ENCODE measurements at regions not wholly inside any gene's neighbourhood (a gene's known extent, or its start where the extent isn't known, plus 50 kb on each side); places are given as distances from the start of the nearest gene placed in this dataset.

DNA sequence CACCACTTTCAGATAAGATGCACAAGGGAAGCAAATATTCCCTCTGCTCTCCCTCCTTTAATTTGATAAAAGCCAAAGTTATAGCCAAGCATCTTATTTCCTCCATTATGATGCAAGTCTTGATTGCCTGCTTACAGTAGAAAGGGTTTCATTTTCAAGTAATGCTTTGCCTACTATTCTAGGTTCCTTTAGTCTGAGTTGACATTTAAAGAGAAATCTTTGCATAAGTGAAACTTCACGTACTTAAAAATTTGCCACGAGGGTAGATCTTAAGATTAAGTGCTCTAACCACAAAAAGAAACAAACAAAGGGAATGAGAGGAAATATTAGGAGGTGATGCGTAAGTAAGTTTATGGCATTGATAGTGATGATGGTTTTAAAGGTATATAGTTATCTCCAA is 78.1 kb upstream of the VWDE start:
- Histone ChIP-seq H3F3A (replicated peaks; ENCODE audit: insufficient read depth) (no peaks in the 10 kb centered on the region), H3K4me3 (ENCODE audit: low read depth in 2 of 2, low read length in 1 of 2) (no peak overlapping the region), H3K27ac (ENCODE audit: low read depth in 2 of 2, low read length in 1 of 2) (no peak overlapping the region), H3K4me1 (ENCODE audit: control insufficient read depth in 1 of 2, insufficient read depth in 2 of 2, low read depth in 1 of 2, low read length in 1 of 2) (no peaks in the 10 kb centered on the region), H3K9me3 (no peaks in the 10 kb centered on the region), H3K79me2 (ENCODE audit: insufficient read depth) (no peaks in the 10 kb centered on the region), H3K9ac (no peak overlapping the region), H3K27me3 (ENCODE audit: insufficient read depth) (no peaks in the 10 kb centered on the region; the same call in 1 of the 2 replicates), H2AFZ (ENCODE audit: low read depth) (no peak overlapping the region), H3K36me3 (replicated peaks in 1 of 2; ENCODE audit: control insufficient read depth in 1 of 2, insufficient read depth in 2 of 2, low read length in 1 of 2) (no peaks in the 10 kb centered on the region), H4K20me1 (ENCODE audit: insufficient read depth) (no peaks in the 10 kb centered on the region), H3K9me2 (no peaks in the 10 kb centered on the region), H3K4me2 (no peak overlapping the region)
- DNase-seq: no peak
- TF ChIP-seq YY1 (IDR thresholded peaks at IDR 0.05; ENCODE audit: low read depth) (no peak), FOSL2 (IDR thresholded peaks at IDR 0.05; ENCODE audit: borderline replicate concordance, low read depth) (no peak), MEF2A (IDR thresholded peaks at IDR 0.05; ENCODE audit: borderline replicate concordance, low read depth) (no peak)
- POLR2A ChIA-PET: no interaction called here
- CTCF ChIA-PET: interaction anchor here (1.2 to 4.6 kb wide), 2 partner anchors 9 to 23 kb away, joined by 10 to 60 read pairs; no protein-coding TSS in a partner anchor
- 61% methylated on average over 3 of the region's 3 CpGs for WGBS (ENCODE audit: low lambda C conversion rate)

DNA sequence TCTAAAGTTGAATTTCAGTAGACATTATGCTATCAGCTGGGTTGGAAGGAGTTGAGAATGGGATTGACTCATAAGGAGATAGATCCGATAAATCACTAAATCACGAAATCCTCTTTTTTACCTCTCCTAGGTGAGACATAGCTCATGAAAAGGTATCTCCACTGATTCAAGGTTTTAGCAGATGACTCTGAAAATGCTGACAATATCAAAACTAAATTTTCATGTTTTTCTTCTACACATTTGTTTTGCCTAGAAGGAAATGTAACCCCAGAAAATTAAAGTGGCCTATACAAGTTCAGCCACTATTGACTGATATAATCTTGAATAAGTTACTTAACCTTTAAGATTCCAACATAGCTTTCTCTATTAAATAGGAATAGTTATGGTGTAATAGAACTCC is 82.2 kb upstream of the VWDE start:
- no peaks in the 10 kb centered on the region; a peak in 1 of 4 replicates for H3K4me1 ChIP-seq (ENCODE audit: control insufficient read depth in 1 of 2, insufficient read depth in 2 of 2, low read depth in 1 of 2, low read length in 1 of 2)
- H3K4me2 ChIP-seq: no peak overlapping the region
- no peaks in the 10 kb centered on the region for H3K9me2 ChIP-seq
- ChIA-PET POLR2A (no interaction called here), CTCF (interaction anchor here (1.3 to 3.8 kb wide), 2 partner anchors 27 to 52 kb away, joined by 3 to 62 read pairs; no protein-coding TSS in a partner anchor)
- no peaks in the 10 kb centered on the region for H3K9me3 ChIP-seq
- TF ChIP-seq POLR2AphosphoS5 (IDR thresholded peaks at IDR 0.05; ENCODE audit: low read depth, low read length): no peak
- TF ChIP-seq JUND (IDR thresholded peaks at IDR 0.05): no peak
- TF ChIP-seq SIN3A (IDR thresholded peaks at IDR 0.05; ENCODE audit: borderline replicate concordance, low read depth, low read length): no peak
- H2AFZ ChIP-seq (ENCODE audit: low read depth): no peak overlapping the region
- no peak overlapping the region for H3K9ac ChIP-seq
- H3F3A ChIP-seq (replicated peaks; ENCODE audit: insufficient read depth): no peaks in the 10 kb centered on the region
- no peaks in the 10 kb centered on the region for H4K20me1 ChIP-seq (ENCODE audit: insufficient read depth)
- no peak for DNase-seq
- H3K4me3 ChIP-seq (ENCODE audit: low read depth in 2 of 2, low read length in 1 of 2): no peak overlapping the region
- no peaks in the 10 kb centered on the region for H3K79me2 ChIP-seq (ENCODE audit: insufficient read depth)
- no peaks in the 10 kb centered on the region for H3K36me3 ChIP-seq (replicated peaks in 1 of 2; ENCODE audit: control insufficient read depth in 1 of 2, insufficient read depth in 2 of 2, low read length in 1 of 2)
- no peaks in the 10 kb centered on the region for H3K27me3 ChIP-seq (ENCODE audit: insufficient read depth)
- WGBS (ENCODE audit: low lambda C conversion rate): 74% methylated on average over 2 of the region's 2 CpGs
- H3K27ac ChIP-seq (ENCODE audit: low read depth in 2 of 2, low read length in 1 of 2): no peak overlapping the region

DNA sequence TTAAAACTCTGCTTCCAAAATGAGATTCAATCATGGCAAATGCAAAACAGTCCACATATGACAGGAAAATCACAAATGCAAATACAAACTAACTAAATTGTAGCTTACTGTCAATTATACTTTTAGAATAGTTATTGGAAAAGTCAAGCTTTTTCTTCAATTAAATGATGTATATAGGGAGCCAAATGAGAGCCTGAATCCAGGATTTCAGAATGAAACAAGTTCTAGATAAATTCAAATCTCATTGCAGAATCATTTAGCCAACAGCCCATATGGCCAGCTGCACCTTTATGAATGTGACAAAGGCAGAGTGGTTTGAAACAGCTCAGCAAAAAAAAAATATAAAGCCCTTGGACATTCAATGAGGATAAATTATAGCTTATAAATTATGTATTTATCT is 82.2 kb upstream of the SCIN start:
- Histone ChIP-seq H3K9me3 (no peaks in the 10 kb centered on the region), H4K20me1 (ENCODE audit: insufficient read depth) (no peaks in the 10 kb centered on the region), H3K9ac (no peak overlapping the region), H3K36me3 (replicated peaks in 1 of 2; ENCODE audit: control insufficient read depth in 1 of 2, insufficient read depth in 2 of 2, low read length in 1 of 2) (no peaks in the 10 kb centered on the region), H3K4me1 (ENCODE audit: control insufficient read depth in 1 of 2, insufficient read depth in 2 of 2, low read depth in 1 of 2, low read length in 1 of 2) (no peaks in the 10 kb centered on the region; a peak in 1 of 4 replicates), H3K4me3 (ENCODE audit: low read depth in 2 of 2, low read length in 1 of 2) (no peak overlapping the region), H3K27me3 (ENCODE audit: insufficient read depth) (no peaks in the 10 kb centered on the region), H3K79me2 (ENCODE audit: insufficient read depth) (no peaks in the 10 kb centered on the region), H2AFZ (ENCODE audit: low read depth) (no peak overlapping the region), H3K9me2 (no peaks in the 10 kb centered on the region), H3F3A (replicated peaks; ENCODE audit: insufficient read depth) (no peaks in the 10 kb centered on the region), H3K27ac (ENCODE audit: low read depth in 2 of 2, low read length in 1 of 2) (no peak overlapping the region), H3K4me2 (no peak overlapping the region)
- POLR2A ChIA-PET: no interaction called here
- TF ChIP-seq FOSL2 (IDR thresholded peaks at IDR 0.05; ENCODE audit: borderline replicate concordance, low read depth): no peak
- TF ChIP-seq RFX5 (IDR thresholded peaks at IDR 0.05; ENCODE audit: low read length): no peak
- no peak for TF ChIP-seq SMC3 (IDR thresholded peaks at IDR 0.05; ENCODE audit: low read depth, low read length)
- TF ChIP-seq, protein P1, sequence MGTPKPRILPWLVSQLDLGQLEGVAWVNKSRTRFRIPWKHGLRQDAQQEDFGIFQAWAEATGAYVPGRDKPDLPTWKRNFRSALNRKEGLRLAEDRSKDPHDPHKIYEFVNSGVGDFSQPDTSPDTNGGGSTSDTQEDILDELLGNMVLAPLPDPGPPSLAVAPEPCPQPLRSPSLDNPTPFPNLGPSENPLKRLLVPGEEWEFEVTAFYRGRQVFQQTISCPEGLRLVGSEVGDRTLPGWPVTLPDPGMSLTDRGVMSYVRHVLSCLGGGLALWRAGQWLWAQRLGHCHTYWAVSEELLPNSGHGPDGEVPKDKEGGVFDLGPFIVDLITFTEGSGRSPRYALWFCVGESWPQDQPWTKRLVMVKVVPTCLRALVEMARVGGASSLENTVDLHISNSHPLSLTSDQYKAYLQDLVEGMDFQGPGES (IDR thresholded peaks at IDR 0.05; ENCODE audit: low read depth, low read length): no peak
- TF ChIP-seq NFIC (IDR thresholded peaks at IDR 0.05; ENCODE audit: borderline replicate concordance): no peak
- TF ChIP-seq, protein P2, sequence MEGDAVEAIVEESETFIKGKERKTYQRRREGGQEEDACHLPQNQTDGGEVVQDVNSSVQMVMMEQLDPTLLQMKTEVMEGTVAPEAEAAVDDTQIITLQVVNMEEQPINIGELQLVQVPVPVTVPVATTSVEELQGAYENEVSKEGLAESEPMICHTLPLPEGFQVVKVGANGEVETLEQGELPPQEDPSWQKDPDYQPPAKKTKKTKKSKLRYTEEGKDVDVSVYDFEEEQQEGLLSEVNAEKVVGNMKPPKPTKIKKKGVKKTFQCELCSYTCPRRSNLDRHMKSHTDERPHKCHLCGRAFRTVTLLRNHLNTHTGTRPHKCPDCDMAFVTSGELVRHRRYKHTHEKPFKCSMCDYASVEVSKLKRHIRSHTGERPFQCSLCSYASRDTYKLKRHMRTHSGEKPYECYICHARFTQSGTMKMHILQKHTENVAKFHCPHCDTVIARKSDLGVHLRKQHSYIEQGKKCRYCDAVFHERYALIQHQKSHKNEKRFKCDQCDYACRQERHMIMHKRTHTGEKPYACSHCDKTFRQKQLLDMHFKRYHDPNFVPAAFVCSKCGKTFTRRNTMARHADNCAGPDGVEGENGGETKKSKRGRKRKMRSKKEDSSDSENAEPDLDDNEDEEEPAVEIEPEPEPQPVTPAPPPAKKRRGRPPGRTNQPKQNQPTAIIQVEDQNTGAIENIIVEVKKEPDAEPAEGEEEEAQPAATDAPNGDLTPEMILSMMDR (IDR thresholded peaks at IDR 0.05): no peak
- TF ChIP-seq TEAD4 (IDR thresholded peaks at IDR 0.05; ENCODE audit: borderline replicate concordance, insufficient read depth): no peak
- no peak for TF ChIP-seq POLR2AphosphoS5 (IDR thresholded peaks at IDR 0.05; ENCODE audit: low read depth, low read length)
- TF ChIP-seq RXRA (IDR thresholded peaks at IDR 0.05; ENCODE audit: borderline replicate concordance, low read depth): no peak
- no peak for TF ChIP-seq MXI1 (IDR thresholded peaks at IDR 0.05; ENCODE audit: low read depth, low read length)
- no peak for TF ChIP-seq YY1 (IDR thresholded peaks at IDR 0.05; ENCODE audit: low read depth)
- no peak for TF ChIP-seq FOXM1 (IDR thresholded peaks at IDR 0.05; ENCODE audit: low read depth)
- TF ChIP-seq, protein P3, sequence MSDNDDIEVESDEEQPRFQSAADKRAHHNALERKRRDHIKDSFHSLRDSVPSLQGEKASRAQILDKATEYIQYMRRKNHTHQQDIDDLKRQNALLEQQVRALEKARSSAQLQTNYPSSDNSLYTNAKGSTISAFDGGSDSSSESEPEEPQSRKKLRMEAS (IDR thresholded peaks at IDR 0.05; ENCODE audit: low read depth): no peak
- TF ChIP-seq, protein P4, sequence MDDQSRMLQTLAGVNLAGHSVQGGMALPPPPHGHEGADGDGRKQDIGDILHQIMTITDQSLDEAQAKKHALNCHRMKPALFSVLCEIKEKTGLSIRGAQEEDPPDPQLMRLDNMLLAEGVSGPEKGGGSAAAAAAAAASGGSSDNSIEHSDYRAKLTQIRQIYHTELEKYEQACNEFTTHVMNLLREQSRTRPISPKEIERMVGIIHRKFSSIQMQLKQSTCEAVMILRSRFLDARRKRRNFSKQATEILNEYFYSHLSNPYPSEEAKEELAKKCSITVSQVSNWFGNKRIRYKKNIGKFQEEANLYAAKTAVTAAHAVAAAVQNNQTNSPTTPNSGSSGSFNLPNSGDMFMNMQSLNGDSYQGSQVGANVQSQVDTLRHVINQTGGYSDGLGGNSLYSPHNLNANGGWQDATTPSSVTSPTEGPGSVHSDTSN (IDR thresholded peaks at IDR 0.05): no peak
- CTCF ChIA-PET: interaction anchor here (0.7 to 3.8 kb wide), 12 partner anchors 12 to 653 kb away, joined by 3 to 62 read pairs (median 4); partner anchors contain the start of gene VWDE
- no peak for DNase-seq

Measured in SK-N-SH (cell line).